Non-pigmented ciliary epithelial cell (primary cell): ENCODE measurements at regions not wholly inside any gene's neighbourhood (a gene's known extent, or its start where the extent isn't known, plus 50 kb on each side); places are given as distances from the start of the nearest gene placed in this dataset.

Experiments used
- DNase-seq: peaks from one replicate; pipeline ENCODE4 v3.0.0-alpha.2; 2010; ENCODE audit warnings: low read depth

- no peak for DNase-seq
Observed at GRCh38 chr12:125225641-125226040, 160.4 kb downstream of the AACS start.

- DNase-seq, result no peak
Observed at GRCh38 chr12:125228519-125229260, 163.5 kb downstream of the AACS start.

GRCh38 chr12:125229878-125230530 is 164.8 kb downstream of the AACS start:
- no peak for DNase-seq

GRCh38 chr12:125233319-125233718 is 168.1 kb downstream of the AACS start:
- DNase-seq, result no peak

GRCh38 chr12:125239563-125239962 is 174.3 kb downstream of the AACS start:
- DNase-seq, result no peak

GRCh38 chr12:125240717-125241116 is 175.5 kb downstream of the AACS start:
- DNase-seq, result no peak

- no peak for DNase-seq
Observed at GRCh38 chr12:125243811-125244210, 178.6 kb downstream of the AACS start.

GRCh38 chr12:125244338-125244737 is 179.1 kb downstream of the AACS start:
- DNase-seq, result no peak

GRCh38 chr12:125245581-125246557 is 180.6 kb downstream of the AACS start:
- no peak for DNase-seq

- DNase-seq, result no peak
Observed at GRCh38 chr12:125247477-125247876, 182.2 kb downstream of the AACS start.

GRCh38 chr12:125249066-125249824 is 184.0 kb downstream of the AACS start:
- no peak for DNase-seq

GRCh38 chr12:125249932-125250331 is 184.7 kb downstream of the AACS start:
- no peak for DNase-seq

GRCh38 chr12:125254236-125254635 is 189.0 kb downstream of the AACS start:
- no peak for DNase-seq

- DNase-seq, result no peak
Observed at GRCh38 chr12:125254856-125255255, 189.6 kb downstream of the AACS start.

- DNase-seq, result no peak
Observed at GRCh38 chr12:125255935-125256633, 190.8 kb downstream of the AACS start.

GRCh38 chr12:125256634-125256936 is 191.3 kb downstream of the AACS start:
- DNase-seq, result no peak

- DNase-seq, result no peak
Observed at GRCh38 chr12:125259178-125259867, 194.1 kb downstream of the AACS start.

GRCh38 chr12:125262851-125263250 is 197.6 kb downstream of the AACS start:
- no peak for DNase-seq

GRCh38 chr12:125263385-125263784 is 198.2 kb downstream of the AACS start:
- DNase-seq, result no peak

- no peak for DNase-seq
Observed at GRCh38 chr12:125267114-125267513, 201.9 kb downstream of the AACS start.

GRCh38 chr12:125269276-125269675 is 204.0 kb downstream of the AACS start:
- DNase-seq, result no peak
